ENCODE measurements at regions not wholly inside any gene's neighbourhood (a gene's known extent, or its start where the extent isn't known, plus 50 kb on each side); places are given as distances from the start of the nearest gene placed in this dataset.

DNA sequence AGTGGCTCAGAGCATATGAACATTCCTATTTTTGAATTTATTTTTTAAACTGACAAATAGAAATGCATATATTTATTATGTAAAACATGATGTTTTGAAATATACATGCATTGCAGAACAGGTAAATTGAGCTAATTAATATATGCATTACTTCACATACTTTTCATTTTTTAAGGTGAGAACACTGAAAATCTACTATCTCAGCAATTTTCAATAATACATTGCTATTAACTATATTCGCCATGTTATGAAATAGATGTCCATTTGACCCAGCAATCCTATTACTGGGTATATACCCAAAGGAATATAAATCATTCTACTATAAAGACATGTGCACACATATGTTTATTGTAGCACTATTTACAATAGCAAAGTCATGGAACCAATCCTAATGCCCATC is 717.7 kb upstream of the PIK3C3 start:
- DNase-seq (ENCODE audit: low spot score): no peak

DNA sequence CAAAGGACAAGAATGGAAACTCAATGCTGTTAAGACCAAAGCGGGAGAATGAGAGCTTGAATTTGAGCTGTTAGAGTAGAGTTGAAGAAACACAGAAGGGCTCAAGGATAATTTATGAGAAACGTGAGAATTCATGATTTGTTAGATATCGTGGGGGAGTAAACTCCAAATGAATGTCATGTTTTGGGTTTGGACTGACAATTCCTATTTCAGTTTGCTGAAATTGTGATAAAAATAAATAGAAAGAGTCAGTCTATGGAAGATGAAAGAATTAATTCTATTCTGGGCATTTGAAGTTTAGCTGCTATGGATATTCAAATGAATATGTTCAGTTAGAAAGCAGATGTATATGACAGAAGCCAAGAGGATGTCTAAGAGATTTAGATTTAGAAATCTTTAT is 723.4 kb upstream of the PIK3C3 start:
- DNase-seq (ENCODE audit: low spot score): no peak

DNA sequence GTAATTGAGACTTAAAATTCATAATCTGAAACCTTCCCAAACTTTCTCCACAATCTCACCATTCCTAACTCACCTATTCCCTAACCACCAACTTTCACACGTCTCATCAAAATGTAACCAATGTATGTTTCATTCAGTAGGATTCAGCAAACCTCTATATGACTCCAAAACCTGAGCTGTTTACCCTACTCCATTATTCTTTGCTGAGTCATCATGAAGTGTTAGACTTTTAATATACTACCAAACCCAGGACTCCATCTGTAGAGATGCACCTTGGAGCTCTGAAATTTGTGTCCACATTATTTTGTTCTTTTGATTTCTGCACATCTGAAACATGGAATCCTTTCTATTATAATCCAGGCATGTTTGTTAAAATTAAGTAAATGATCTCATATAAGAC is 727.0 kb upstream of the PIK3C3 start:
- DNase-seq (ENCODE audit: low spot score): no peak

DNA sequence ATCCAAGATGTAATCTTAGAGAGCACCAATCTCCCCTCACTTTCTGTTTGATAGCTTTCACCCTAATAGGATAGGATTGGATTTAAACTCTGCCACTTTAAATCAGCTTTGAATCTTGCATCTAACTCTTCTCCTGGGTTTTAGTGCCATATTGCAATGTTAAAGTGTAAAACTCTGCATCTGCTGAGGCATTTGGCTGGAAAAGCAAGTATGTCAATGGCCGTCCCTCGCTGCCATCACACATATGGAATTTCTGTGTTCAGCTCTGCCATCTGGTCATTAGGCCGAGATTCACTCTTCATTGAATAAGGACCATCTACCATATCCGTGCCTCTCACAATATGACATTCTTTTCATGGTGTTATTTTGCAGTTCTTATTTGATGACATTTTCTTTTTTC is 728.1 kb upstream of the PIK3C3 start:
- DNase-seq (ENCODE audit: low spot score): no peak

DNA sequence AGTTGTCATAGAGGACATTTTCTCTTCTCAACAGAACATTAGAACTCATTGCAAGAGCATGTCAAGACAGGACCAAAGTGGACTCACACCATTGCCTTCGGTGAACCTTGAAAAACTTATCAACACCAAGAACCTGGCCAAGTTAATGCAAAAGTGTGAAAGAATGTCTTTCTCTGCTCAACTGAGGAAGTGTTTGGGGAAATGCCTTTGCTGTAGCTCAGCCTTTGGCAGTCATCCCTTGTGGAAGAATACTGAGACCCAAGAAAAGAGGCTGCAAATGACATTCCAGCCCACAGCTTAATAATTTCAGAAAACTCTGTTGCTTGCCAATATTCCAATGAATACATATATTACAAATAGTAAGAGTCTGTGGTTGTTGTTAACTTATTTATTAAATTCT is 728.8 kb upstream of the PIK3C3 start:
- no peak for DNase-seq (ENCODE audit: low spot score)

DNA sequence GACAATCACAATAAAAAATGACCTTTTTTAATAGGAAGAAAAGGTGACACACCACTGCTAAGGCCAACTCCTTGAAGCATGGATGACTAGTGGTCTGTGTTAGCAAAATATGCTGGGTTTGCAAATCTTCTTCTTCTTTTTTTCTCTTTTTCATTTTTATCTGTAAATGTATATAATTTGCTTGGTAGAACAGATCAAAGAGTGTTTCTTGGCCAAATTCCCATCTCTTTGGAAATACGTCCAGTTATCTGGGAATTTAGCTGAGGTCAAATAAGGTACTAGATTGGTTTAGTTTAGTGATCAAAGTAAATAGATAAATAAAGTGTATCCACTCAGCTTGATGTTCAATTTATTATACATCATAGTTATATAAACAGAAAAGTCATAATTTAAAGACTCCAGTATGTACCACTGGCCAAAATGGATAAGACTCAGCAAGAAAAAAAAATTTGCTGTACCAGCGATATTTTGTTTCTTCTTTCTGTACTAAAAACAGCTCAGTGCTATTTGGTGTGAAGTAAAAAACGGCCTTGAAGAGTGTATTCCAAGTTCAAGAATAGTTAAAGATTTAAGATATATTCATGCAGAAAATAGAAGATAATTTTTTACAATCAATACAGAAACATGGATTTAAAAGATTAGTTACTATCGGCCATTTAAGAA is 738.6 kb upstream of the PIK3C3 start:
- no peak for DNase-seq (ENCODE audit: low spot score)

DNA sequence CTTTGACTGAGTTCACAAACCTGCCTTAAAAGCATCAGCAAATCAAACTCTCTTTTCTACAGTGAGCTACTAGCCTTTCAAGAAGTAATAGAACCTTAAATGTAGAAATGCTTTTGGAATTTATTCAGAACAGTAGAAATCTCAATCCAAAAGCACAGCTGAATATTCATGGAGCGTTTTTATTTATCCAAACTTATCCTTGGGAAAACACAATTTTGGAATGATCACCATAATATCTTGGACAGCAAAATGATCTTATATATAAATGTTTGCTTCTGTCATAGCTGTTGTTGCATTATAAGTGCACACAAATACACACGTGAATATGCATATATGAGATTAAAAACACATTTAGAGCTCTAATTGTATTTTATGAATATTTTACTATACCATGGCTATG is 747.3 kb upstream of the PIK3C3 start:
- DNase-seq (ENCODE audit: low spot score): no peak

DNA sequence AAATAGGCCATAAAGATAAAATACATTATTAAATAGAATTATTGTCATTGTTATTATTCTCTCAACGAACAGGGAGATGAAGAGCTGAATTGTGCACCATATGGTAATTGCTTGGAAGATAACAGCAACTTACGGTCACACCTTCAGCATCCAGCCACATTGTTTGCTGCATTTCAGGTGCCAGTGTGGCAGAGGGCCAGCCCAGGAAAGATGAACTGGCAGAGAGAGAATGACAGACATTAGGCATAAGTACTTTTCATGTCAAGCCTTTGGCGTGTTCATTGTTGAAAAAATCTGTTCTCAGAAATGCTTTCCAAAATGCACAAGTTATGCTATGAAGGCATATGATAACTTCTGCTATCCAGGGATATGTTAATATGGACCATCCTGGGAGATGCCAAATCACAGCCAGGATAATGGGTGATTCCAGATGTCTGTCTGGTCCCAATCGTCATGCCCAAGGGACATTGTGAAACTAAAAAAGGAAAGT is 748.6 kb upstream of the PIK3C3 start:
- no peak for DNase-seq (ENCODE audit: low spot score)

DNA sequence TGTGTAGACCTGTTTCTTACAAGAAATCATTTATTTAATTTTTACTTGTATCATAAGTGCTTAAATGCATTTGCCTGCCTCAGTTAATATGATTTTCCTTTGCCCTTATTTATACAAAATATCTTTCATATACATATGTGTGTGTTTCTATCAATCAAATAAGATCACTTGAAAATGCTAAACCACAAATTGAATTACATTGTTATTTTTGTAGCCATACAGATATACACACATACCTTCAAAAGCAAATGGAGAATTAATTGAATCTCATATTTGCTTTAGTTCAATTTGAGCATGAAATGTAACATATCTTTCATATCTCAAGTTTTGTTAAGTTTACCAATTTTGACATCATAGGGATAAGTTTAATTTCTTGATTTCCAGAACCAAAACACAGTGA is 755.8 kb upstream of the PIK3C3 start:
- no peak for DNase-seq (ENCODE audit: low spot score)

DNA sequence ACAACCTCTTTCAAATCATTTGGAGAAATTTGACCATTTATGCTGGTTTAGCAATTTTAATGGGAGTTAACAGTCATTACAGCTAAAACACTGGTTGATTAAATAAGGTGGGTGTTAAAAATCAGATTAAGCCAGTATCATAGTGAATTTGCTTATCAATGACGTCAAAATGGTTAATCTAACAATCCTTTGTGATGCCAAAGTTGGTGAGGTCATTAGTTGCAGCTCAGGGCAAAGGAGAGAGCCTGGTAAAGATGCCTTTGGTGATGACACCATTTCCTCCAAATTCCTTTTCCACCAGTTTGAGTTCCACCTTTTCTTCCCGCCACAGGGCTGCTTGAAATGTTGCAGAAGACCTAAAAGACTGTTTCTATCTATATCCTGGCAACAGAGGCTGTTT is 757.1 kb upstream of the PIK3C3 start:
- no peak for DNase-seq (ENCODE audit: low spot score)

DNA sequence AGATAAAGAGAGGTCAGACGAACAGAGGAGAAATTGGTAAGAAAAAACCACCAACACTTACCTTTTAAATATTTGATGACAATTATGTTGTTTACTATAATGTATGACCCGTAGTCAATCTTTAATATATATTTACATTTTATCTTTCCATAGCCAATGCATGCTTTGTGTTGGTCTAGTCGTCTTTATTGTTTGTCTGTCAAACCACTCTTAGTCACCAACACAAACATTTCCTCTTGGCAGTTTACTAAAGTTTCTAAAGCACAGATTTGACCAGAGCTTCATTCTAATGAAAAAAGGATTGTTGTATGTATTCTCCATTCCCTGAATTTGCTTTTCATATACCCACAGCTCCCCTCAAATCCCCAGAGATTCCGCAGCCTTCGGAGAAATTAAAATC is 784.7 kb upstream of the PIK3C3 start:
- no peak for DNase-seq (ENCODE audit: low spot score)

DNA sequence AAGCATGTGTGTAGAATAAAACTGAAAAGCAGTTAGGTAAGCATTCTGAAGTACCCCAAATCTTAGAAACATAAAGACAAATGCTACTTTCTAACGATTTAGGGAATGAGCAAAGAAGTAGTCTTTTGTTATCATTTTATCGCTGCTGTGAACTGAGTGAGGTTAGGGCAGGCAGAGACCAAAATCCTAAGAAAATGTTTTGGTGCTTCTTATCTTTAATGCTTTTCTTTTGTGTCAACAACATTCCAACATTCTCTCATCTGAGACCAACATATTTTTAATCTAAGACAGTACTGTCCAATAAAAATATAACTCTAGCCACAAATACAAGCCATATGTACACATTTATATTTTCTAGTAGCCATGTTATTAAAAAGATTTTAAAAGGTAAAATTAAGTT is 789.4 kb upstream of the PIK3C3 start:
- DNase-seq (ENCODE audit: low spot score): no peak

DNA sequence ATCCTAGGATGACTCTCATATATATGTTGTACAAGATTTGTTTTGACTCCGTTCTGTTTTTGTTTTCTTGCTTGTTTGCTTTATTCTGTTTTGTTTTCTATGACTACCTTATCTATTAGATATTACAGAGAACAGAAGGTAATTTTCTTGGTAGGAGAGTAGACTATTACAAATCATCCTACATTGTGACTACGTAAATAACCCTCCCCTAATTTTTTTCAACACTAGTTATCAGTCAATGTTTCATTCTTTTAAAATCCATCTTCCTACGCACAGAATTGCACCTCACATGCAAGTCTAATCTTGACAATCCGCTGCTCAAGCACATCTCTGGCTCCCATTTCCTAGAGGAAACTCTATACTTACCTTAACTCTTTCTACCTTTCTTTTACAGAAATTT is 792.3 kb upstream of the PIK3C3 start:
- DNase-seq (ENCODE audit: low spot score): no peak

DNA sequence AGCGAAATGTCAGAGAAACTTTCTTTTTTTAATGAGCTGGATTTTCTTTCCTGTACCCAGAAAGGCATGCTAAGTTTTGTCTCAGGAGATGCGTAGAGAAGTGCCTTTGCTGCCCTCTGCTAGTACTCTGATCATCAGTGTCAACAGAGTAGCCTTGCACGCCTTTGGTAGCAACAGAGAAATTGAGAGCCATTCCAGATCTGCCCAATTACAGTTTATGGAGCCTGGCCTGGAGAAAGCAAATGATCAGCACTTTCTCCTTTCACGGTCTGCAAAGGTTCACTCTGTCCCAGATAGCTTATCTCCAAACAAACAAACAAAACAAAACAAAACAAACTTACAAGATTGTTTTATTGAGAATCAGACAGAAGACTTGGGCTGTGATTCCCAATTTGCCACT is 792.8 kb upstream of the PIK3C3 start:
- no peak for DNase-seq (ENCODE audit: low spot score)

DNA sequence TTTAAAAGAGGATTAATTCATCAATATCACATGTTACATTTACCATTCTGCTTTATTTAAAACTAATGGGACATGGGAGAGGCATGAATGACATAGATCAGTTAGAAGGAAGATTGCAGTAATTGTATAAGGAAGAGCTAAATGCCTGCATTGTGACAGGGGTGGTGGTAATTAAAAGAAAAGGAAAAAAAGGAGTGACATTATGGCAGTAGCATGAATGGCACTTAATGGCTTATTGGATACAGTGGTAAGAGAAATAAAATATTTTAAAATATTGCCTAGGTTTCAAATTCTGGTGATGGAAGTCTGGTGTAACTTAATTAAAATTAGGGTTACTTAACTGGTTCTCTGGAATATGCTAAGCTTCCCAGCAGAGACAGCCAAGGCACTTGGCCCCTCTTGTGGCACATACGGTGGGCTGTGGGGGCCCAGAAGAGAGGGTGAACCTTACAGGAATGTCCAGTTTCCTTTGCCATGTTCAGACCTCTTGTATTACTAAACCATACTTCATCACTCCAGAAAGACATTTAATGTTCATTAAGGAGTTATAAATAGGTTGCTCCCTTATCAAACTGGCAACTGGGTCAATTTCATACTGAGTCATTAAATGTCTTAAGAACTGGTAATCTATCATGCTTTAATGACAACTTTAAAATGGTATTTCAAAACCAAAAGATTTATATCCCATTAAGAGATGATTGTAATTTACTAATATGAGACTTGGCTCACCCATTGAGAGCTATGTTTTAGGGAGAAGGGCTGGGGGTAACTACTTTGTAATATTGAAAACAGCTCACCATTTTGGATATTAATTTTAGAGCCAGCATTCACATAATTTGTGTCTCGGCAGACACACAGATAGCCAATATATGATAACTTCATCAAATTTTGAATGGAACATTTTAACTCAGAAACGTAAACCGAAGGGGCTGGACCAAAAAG is 798.9 kb upstream of the PIK3C3 start:
- no peak for DNase-seq (ENCODE audit: low spot score)

DNA sequence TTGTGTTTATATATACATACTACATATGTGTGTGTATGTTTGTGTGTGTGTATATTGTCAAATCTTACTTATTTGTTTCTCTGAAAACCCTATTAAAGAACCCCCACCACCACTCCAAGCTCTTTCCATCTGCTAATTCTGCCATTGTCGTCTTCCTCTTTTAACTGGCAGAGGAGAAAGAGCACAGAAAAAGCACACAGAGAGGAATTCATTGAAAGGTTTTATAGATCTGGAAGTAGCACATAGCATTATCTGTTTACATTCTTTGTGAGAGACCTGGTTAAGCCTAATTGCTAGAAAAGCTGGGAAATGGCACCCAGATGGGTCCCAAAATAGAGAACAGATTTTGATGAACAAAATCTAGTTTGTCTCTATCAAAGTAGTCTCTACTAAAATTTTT is 800.0 kb upstream of the PIK3C3 start:
- DNase-seq (ENCODE audit: low spot score): no peak

DNA sequence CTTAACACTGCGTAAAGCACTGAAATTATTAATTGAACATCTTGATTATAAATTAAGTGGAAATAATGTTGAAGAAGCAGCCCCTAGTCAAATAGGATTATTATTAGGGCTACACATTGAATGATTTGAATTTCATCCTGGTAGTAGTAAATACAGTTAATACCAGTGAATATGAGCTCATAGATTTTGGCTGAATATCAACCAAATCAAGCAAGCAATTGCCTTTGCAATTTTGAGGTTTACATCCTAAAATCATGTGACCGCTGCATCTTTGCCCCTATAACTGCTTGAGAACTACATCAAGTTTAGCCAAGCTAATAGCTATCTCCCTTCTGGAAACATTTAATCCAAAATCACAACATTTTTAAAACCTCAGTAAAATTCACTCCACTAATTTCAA is 801.2 kb upstream of the PIK3C3 start:
- DNase-seq (ENCODE audit: low spot score): no peak

DNA sequence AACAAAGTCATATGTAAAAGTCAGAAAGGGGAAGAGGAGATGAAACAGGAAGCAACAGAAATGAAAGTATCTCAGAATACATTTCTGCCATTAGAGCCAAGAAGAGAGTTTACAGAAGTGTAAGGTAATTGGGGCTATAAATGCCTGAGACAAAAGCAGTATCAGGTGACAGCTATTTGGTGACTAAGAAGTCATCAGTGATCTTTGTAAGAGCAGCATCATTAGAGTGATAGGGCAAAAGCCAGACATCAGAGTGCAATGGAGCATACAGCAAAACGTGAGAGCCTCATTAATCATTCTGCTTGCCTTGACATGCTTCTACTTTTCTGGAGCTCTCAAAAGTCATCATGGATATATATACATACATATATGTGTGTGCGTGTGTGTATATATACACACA is 804.7 kb upstream of the PIK3C3 start:
- no peak for DNase-seq (ENCODE audit: low spot score)

DNA sequence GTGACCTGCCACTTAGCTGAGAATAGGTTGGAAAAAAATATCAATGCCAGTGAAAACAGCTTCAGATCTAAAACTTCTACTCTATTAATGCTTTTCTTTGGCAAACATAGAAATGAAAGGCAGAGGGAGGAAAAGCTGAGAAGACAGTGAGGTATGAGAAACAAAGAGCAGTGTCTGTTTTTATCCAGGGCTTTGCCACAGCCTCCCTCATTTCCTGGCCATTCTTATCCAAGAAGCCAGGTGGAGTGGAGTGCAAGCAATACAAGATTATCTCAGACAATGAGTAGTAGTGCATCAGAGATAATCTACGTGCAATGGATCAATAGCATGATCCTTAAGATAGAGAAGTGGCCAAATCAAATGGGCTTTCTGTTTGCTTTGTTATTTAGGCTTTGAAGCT is 808.7 kb upstream of the PIK3C3 start:
- DNase-seq (ENCODE audit: low spot score): no peak

DNA sequence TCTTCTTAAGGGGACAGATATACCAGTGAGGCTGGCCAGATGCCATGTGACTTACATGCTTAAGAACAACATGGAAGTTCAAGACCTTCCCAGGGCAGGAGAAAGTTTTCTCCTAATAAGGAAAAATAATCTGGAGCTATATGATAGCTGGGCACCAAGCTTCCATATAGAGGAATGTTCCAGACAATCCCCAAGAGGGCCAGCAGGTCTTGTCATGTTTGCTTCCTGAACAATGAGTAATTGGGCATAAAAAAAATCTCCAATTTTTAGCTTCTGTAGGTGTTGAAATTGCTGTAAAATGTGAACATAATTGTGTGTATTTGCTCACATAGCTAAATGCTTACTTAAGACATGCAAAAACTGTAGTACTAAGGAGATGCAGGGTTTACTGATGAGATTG is 809.5 kb upstream of the PIK3C3 start:
- DNase-seq (ENCODE audit: low spot score): no peak

DNA sequence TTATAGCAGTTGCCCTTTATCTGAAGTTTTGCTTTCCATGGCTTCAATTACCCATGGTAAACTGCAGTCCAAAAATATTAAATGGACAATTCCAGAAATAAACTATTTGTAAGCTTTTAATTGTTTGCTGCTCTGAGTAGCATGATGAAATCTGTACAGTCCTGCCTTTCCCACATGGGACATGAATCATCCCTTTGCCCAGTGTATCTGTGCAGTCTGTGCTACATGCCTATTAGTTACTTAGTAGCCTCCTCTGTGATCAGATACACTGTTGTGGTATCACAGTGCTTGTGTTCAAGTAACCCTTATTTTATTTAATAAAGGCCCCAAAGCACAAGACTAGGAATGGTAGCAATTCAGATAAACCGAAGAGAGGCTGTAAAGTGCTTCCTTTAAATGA is 810.6 kb upstream of the PIK3C3 start:
- DNase-seq (ENCODE audit: low spot score): no peak

DNA sequence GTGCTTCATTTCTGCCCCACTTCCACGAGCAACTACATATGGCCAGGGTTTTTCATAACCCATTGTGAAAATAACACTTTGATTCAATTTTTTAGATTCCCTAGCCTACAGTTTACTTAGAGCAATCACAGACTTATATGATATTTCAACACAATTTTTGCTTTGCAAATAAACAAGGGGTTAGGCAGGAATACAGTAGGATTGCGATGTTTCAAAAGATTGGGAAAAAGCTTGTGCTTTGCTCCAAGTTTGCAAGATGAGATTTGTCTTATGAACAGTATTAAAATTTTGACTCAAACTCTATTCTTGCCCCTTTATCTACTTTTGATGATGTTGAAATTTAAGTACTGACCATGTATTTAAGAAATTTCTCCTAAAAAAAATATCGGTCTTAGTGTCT is 814.5 kb upstream of the PIK3C3 start:
- no peak for DNase-seq (ENCODE audit: low spot score)

DNA sequence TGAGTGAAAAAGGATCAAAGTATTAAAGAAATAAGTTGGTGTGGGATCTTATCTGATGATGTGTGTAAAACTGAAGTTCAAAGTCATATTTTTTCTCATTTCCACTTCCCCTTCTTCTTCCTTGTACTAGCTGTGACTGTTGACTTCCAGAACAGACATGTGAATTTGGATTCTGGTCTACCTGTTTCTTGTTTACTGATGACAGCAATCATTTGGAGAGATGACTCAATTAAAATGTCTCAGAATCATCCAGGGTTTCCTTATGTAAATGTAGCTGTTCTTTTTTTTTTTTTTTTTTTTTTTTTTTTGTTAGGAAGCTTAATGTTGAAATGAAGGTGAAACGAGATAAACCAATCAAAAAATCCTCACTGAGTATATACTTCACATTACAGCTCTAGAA is 819.9 kb upstream of the PIK3C3 start:
- no peak for DNase-seq (ENCODE audit: low spot score)

DNA sequence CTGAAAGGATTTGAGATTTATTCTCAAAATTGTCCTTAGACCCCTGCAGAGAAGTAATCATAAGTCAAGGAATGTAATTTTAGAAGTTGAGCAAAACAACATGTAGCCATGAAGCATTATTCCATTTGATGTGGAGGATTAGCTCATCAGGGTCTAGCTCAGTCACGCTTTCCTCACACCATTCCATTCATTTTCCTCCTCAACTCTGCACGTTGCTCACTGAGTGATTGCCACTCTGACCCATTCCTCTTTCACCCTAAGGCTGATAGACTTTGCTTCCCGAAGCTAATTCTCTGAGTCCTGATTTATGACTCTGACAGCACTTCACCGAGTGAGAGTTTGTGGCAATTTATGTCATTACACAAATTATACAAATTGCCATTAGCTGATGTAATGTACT is 820.6 kb upstream of the PIK3C3 start:
- no peak for DNase-seq (ENCODE audit: low spot score)
